HCT116 (cell line): ENCODE measurements at regions not wholly inside any gene's neighbourhood (a gene's known extent, or its start where the extent isn't known, plus 50 kb on each side); places are given as distances from the start of the nearest gene placed in this dataset.
A peak's percentile ranks its signal among the peaks of the same experiment; 100 is the strongest.

ENCODE experiments used
- ATAC-seq: fragments of 200-7000 bp; cut with Tn5 transposase; 2 replicates; pipeline ENCODE4 v1.9.1; 2020; ENCODE audit warnings: mild to moderate bottlenecking, moderate library complexity
- BruUV-seq: library from RNA; stranded (reverse); fragments of 400-500 nt; replicated peaks from 2 replicates; lab custom pipeline; 2021; lab: Mats Ljungman, UMichigan
- CTCF ChIA-PET: fragments of 300-600 bp; sonication (Branson Sonifier 250); formaldehyde crosslinking; loops from one replicate; lab custom pipeline; 2021; ENCODE audit warnings: antibody characterized with exemption; lab: Charles Lee
- POLR2A ChIA-PET: fragments of 300-600, 350-600 bp; sonication (Branson Sonifier 250); formaldehyde crosslinking; loops from one replicate; lab custom pipeline; 2021; ENCODE audit warnings: antibody characterized with exemption; lab: Charles Lee
- RAD21 ChIA-PET, 2 experiments: fragments of 300-600 bp; sonication (Branson Sonifier 250); formaldehyde crosslinking; loops; one replicate each; lab custom pipeline; 2023; ENCODE audit warnings: low total read pairs in 2 of 2; ENCODE audit not compliant: uncharacterized antibody in 2 of 2, unreplicated experiment in 2 of 2, low non-redundant PET in 1 of 2; lab: Charles Lee
- DNase-seq: peaks from one replicate; pipeline ENCODE4 v3.0.0-alpha.2; 2010; ENCODE audit warnings: low read depth, low spot score
- H2AFZ ChIP-seq: fragments of 200-600 bp; shearing (Covaris generic), sonication (generic); 2 replicates; pipeline ENCODE4 v1.6.1; 2017; ENCODE audit warnings: low read depth, mixed run types, mixed read lengths, antibody characterized with exemption, low read length; ENCODE audit not compliant: poor library complexity, severe bottlenecking
- H3K27ac ChIP-seq: 2 replicates; pipeline ENCODE4 v1.5.1; 2012; ENCODE audit warnings: low read depth, low read length
- H3K27me3 ChIP-seq: fragments of 200-600 bp; sonication (generic); 2 replicates; pipeline ENCODE4 v1.6.1; 2016; ENCODE audit warnings: mixed run types, low read length, mixed read lengths; ENCODE audit not compliant: insufficient read depth
- H3K36me3 ChIP-seq, 2 experiments: fragments of 200-500 bp in 1 of 2; fragments of 200-600 bp in 1 of 2; sonication (Bioruptor generic) in 1 of 2; sonication (generic) in 1 of 2; 2 replicates each; pipeline versions ENCODE4 v1.5.1 to v1.6.1; 2014 to 2016; ENCODE audit warnings: low read length in 2 of 2, inconsistent platforms in 1 of 2, mixed read lengths in 1 of 2, mixed run types in 1 of 2; ENCODE audit not compliant: insufficient read depth in 2 of 2, control insufficient read depth in 1 of 2
- H3K4me1 ChIP-seq, 2 experiments: fragments of 200-600 bp in 1 of 2; sonication (generic) in 1 of 2; 2 replicates each; pipeline versions ENCODE4 v1.5.1 to v1.6.1; 2012 to 2017; ENCODE audit warnings: low read length in 2 of 2, inconsistent platforms in 1 of 2, mild to moderate bottlenecking in 1 of 2, mixed read lengths in 1 of 2, mixed run types in 1 of 2, moderate library complexity in 1 of 2; ENCODE audit not compliant: insufficient read depth in 2 of 2, control insufficient read depth in 1 of 2
- H3K4me2 ChIP-seq: fragments of 200-600 bp; sonication (generic); 2 replicates; pipeline ENCODE4 v1.6.1; 2017; ENCODE audit warnings: mixed run types, low read length, mixed read lengths
- H3K4me3 ChIP-seq, 2 experiments: fragments of 200-600 bp in 1 of 2; sonication (generic) in 1 of 2; replicated peaks in 1 of 2; 2 replicates each; pipeline ENCODE4 v1.5.1; 2011 to 2016; ENCODE audit warnings: low read length in 2 of 2, control low read depth in 1 of 2, low read depth in 1 of 2, mild to moderate bottlenecking in 1 of 2, mixed read lengths in 1 of 2, mixed run types in 1 of 2
- H3K79me2 ChIP-seq: fragments of 200-600 bp; sonication (generic); 2 replicates; pipeline ENCODE4 v1.6.1; 2017; ENCODE audit warnings: mild to moderate bottlenecking, mixed run types, low read length, moderate library complexity, mixed read lengths; ENCODE audit not compliant: insufficient read depth
- H3K9ac ChIP-seq: fragments of 200-600 bp; sonication (generic); 2 replicates; pipeline ENCODE4 v1.6.1; 2016; ENCODE audit warnings: low read length, mixed read lengths
- H3K9me2 ChIP-seq: fragments of 200-600 bp; sonication (generic), shearing (Covaris generic); 2 replicates; pipeline ENCODE4 v1.6.1; 2017; ENCODE audit warnings: mixed run types, mild to moderate bottlenecking, moderate library complexity; ENCODE audit not compliant: insufficient read depth
- H3K9me3 ChIP-seq, 2 experiments: fragments of 200-500 bp in 1 of 2; fragments of 200-600 bp in 1 of 2; sonication (Bioruptor generic) in 1 of 2; sonication (generic) in 1 of 2; 2 replicates each; pipeline ENCODE4 v1.6.1; 2014 to 2017; ENCODE audit warnings: low read length in 2 of 2, mixed read lengths in 2 of 2, inconsistent platforms in 1 of 2, low read depth in 1 of 2, mild to moderate bottlenecking in 1 of 2, mixed run types in 1 of 2, moderate library complexity in 1 of 2; ENCODE audit not compliant: control insufficient read depth in 1 of 2, insufficient read depth in 1 of 2
- H4K20me1 ChIP-seq: fragments of 200-600 bp; sonication (generic), shearing (Covaris generic); 2 replicates; pipeline ENCODE4 v1.6.1; 2017; ENCODE audit warnings: mixed run types, mild to moderate bottlenecking, moderate library complexity; ENCODE audit not compliant: insufficient read depth
- ATF3 ChIP-seq: IDR thresholded peaks from 2 replicates; pipeline ENCODE4 v1.6.1; 2012
- CEBPB ChIP-seq: IDR thresholded peaks from 2 replicates; pipeline ENCODE4 v1.6.1; 2012; ENCODE audit warnings: low read depth
- EGR1 ChIP-seq: IDR thresholded peaks from 2 replicates; pipeline ENCODE4 v1.6.1; 2012; ENCODE audit warnings: low read depth
- ELF1 ChIP-seq: IDR thresholded peaks from 2 replicates; pipeline ENCODE4 v1.6.1; 2012; ENCODE audit warnings: low read depth, borderline replicate concordance
- EZH2 ChIP-seq: fragments of 200-600 bp; sonication (generic); IDR thresholded peaks from 2 replicates; pipeline ENCODE4 v1.6.1; 2017; ENCODE audit warnings: antibody characterized with exemption, mixed run types
- EZH2phosphoT487 ChIP-seq: fragments of 200-600 bp; IDR thresholded peaks from 2 replicates; pipeline ENCODE4 v1.6.1; 2018; ENCODE audit warnings: antibody characterized with exemption, borderline replicate concordance
- JUND ChIP-seq: IDR thresholded peaks from 2 replicates; pipeline ENCODE4 v1.6.1; 2012
- MAX ChIP-seq: IDR thresholded peaks from 2 replicates; pipeline ENCODE4 v1.6.1; 2012
- POLR2AphosphoS5 ChIP-seq: IDR thresholded peaks from 2 replicates; pipeline ENCODE4 v1.6.1; 2011; ENCODE audit warnings: mild to moderate bottlenecking, low read depth, low read length, moderate library complexity
- RAD21 ChIP-seq: IDR thresholded peaks from 2 replicates; pipeline ENCODE4 v1.6.1; 2012; ENCODE audit warnings: low read depth, mild to moderate bottlenecking
- REST ChIP-seq: IDR thresholded peaks from 2 replicates; pipeline ENCODE4 v1.6.1; 2012; ENCODE audit warnings: low read depth
- SIN3A ChIP-seq: IDR thresholded peaks from 2 replicates; pipeline ENCODE4 v1.6.1; 2012; ENCODE audit warnings: low read depth
- SP1 ChIP-seq: IDR thresholded peaks from 2 replicates; pipeline ENCODE4 v1.6.1; 2012; ENCODE audit warnings: low read depth
- SRF ChIP-seq: IDR thresholded peaks from 2 replicates; pipeline ENCODE4 v1.6.1; 2012; ENCODE audit warnings: low read depth
- TCF7L2 ChIP-seq: IDR thresholded peaks from 2 replicates; pipeline ENCODE4 v1.7.0; 2011; ENCODE audit warnings: borderline replicate concordance, inconsistent platforms; ENCODE audit not compliant: insufficient read depth, insufficient read length; ENCODE audit errors: extremely low read depth
- ZFX ChIP-seq: fragments of 450-650 bp; IDR thresholded peaks from 2 replicates; pipeline ENCODE4 v1.6.1; 2017
- ZNF274 ChIP-seq: fragments of 200-500 bp; sonication (Bioruptor generic); IDR thresholded peaks from 2 replicates; pipeline ENCODE4 v1.6.1; 2014; ENCODE audit warnings: mild to moderate bottlenecking, low read depth, low read length, inconsistent platforms
- intact Hi-C: fragments of 100-400 bp; cut with micrococcal nuclease; formaldehyde crosslinking; loops from 2 replicates; pipeline ENCODE4 v1.10.0; 2022

- TF ChIP-seq EZH2 (no peak), MAX (no peak), CEBPB (no peak), SP1 (no peak), ATF3 (no peak), ZNF274 (no peak), JUND (no peak), ZFX (no peak), EGR1 (no peak), ELF1 (no peak), TCF7L2 (no peak), RAD21 (no peak)
- RAD21 ChIA-PET: no interaction called here
- no peaks in the 10 kb centered on the region for H3K79me2 ChIP-seq
- POLR2A ChIA-PET: no interaction called here
- no peaks in the 10 kb centered on the region for H4K20me1 ChIP-seq
- no peak for DNase-seq
- peaks cover 8 to 18% of the 10 kb centered on the region in 2 experiments; a peak in 3 of 4 replicates for H3K4me1 ChIP-seq
- no peak overlapping the region for H2AFZ ChIP-seq
- no peak overlapping the region for H3K4me3 ChIP-seq
- intact Hi-C loops: no loop called here
- BruUV-seq: no TSS peak
- H3K9ac ChIP-seq: no peak overlapping the region
- H3K4me2 ChIP-seq: no peak overlapping the region
- ATAC-seq: peak; percentile 43; the same call in 1 of the 2 replicates
- CTCF ChIA-PET: no interaction called here
- H3K9me2 ChIP-seq: no peaks in the 10 kb centered on the region
- no peaks in the 10 kb centered on the region for H3K36me3 ChIP-seq
- no peak overlapping the region for H3K27ac ChIP-seq
- no peaks in the 10 kb centered on the region for H3K9me3 ChIP-seq
- no peaks in the 10 kb centered on the region for H3K27me3 ChIP-seq
Observed at GRCh38 chr5:107808671-107809137, 138.0 kb upstream of the EFNA5 start.

GRCh38 chr5:107807431-107807830 is 136.7 kb upstream of the EFNA5 start:
- no peak overlapping the region for H3K9ac ChIP-seq
- H3K27ac ChIP-seq: no peak overlapping the region
- H3K27me3 ChIP-seq: no peaks in the 10 kb centered on the region
- H3K79me2 ChIP-seq: no peaks in the 10 kb centered on the region
- peaks cover 8 to 18% of the 10 kb centered on the region in 2 experiments; a peak in 3 of 4 replicates for H3K4me1 ChIP-seq
- DNase-seq (no peak), ATAC-seq (no peak)
- no peak overlapping the region for H3K4me2 ChIP-seq
- no peaks in the 10 kb centered on the region for H3K9me2 ChIP-seq
- RAD21 ChIA-PET: no interaction called here
- intact Hi-C loops: no loop called here
- POLR2A ChIA-PET: interaction anchor here (1.0 kb wide), 1 partner anchor 8 kb away, joined by 3 read pairs; no protein-coding TSS in a partner anchor
- no peak overlapping the region for H3K4me3 ChIP-seq
- no peaks in the 10 kb centered on the region for H3K9me3 ChIP-seq
- H4K20me1 ChIP-seq: no peaks in the 10 kb centered on the region
- no TSS peak for BruUV-seq
- H2AFZ ChIP-seq: no peak overlapping the region
- CTCF ChIA-PET: no interaction called here
- no peaks in the 10 kb centered on the region for H3K36me3 ChIP-seq
- TF ChIP-seq RAD21: no peak
- no peak for TF ChIP-seq EGR1
- no peak for TF ChIP-seq SIN3A
- TF ChIP-seq REST: no peak
- TF ChIP-seq ZNF274: no peak
- no peak for TF ChIP-seq SP1
- no peak for TF ChIP-seq SRF
- no peak for TF ChIP-seq ELF1
- no peak for TF ChIP-seq TCF7L2
- no peak for TF ChIP-seq EZH2
- no peak for TF ChIP-seq CEBPB
- TF ChIP-seq EZH2phosphoT487: no peak
- TF ChIP-seq ZFX: no peak
- no peak for TF ChIP-seq POLR2AphosphoS5
- TF ChIP-seq JUND: no peak
